HG03378 (cell line): ENCODE measurements at regions not wholly inside any gene's neighbourhood (a gene's known extent, or its start where the extent isn't known, plus 50 kb on each side); places are given as distances from the start of the nearest gene placed in this dataset.
"Not testable (repeated sequence)": the region's sequence is repeated elsewhere in the genome, so short reads cannot be mapped to it uniquely, and the experiment has no call there.

Source experiments
- ATAC-seq: cut with Tn5 transposase; IDR thresholded peaks from one replicate; pipeline ENCODE4 v1.9.1; 2021; ENCODE audit warnings: mild to moderate bottlenecking, moderate library complexity; ENCODE audit not compliant: unreplicated experiment

GRCh38 chr3:162369306-162369705 lies 872.7 kb downstream of the OTOL1 start:
- ATAC-seq: no peak

- ATAC-seq: no peak
Observed at GRCh38 chr3:162370141-162370540, 873.5 kb downstream of the OTOL1 start.

GRCh38 chr3:162376761-162377160 lies 880.2 kb downstream of the OTOL1 start:
- ATAC-seq: no peak

- no peak for ATAC-seq
Observed at GRCh38 chr3:162377608-162378007, 881.0 kb downstream of the OTOL1 start.

- no peak for ATAC-seq
Observed at GRCh38 chr3:162385387-162385786, 888.8 kb downstream of the OTOL1 start.

GRCh38 chr3:162390891-162391290 lies 894.3 kb downstream of the OTOL1 start:
- no peak for ATAC-seq

- no peak for ATAC-seq
Observed at GRCh38 chr3:162391301-162391700, 894.7 kb downstream of the OTOL1 start.

GRCh38 chr3:162395496-162395895 lies 898.9 kb downstream of the OTOL1 start:
- ATAC-seq: no peak

GRCh38 chr3:162398554-162398953 lies 901.9 kb downstream of the OTOL1 start:
- no peak for ATAC-seq

- no peak for ATAC-seq
Observed at GRCh38 chr3:162400697-162401096, 904.1 kb downstream of the OTOL1 start.

GRCh38 chr3:162411556-162411955 lies 914.9 kb downstream of the OTOL1 start:
- not testable (repeated sequence) for ATAC-seq

GRCh38 chr3:162421721-162422120 lies 925.1 kb downstream of the OTOL1 start:
- no peak for ATAC-seq

GRCh38 chr3:162428192-162428591 lies 931.6 kb downstream of the OTOL1 start:
- no peak for ATAC-seq

GRCh38 chr3:162435750-162436149 lies 939.1 kb downstream of the OTOL1 start:
- no peak for ATAC-seq

- no peak for ATAC-seq
Observed at GRCh38 chr3:162436826-162437225, 940.2 kb downstream of the OTOL1 start.

- no peak for ATAC-seq
Observed at GRCh38 chr3:162437480-162437879, 940.9 kb downstream of the OTOL1 start.

- ATAC-seq: no peak
Observed at GRCh38 chr3:162441716-162442115, 945.1 kb downstream of the OTOL1 start.

- ATAC-seq: no peak
Observed at GRCh38 chr3:162443376-162443775, 946.8 kb downstream of the OTOL1 start.

GRCh38 chr3:162468791-162469190 lies 972.2 kb downstream of the OTOL1 start:
- ATAC-seq: no peak

- no peak for ATAC-seq
Observed at GRCh38 chr3:162487138-162487537, 990.5 kb downstream of the OTOL1 start.

- no peak for ATAC-seq
Observed at GRCh38 chr3:162489853-162490252, 993.2 kb downstream of the OTOL1 start.

- ATAC-seq: no peak
Observed at GRCh38 chr3:162491952-162492351, 995.3 kb downstream of the OTOL1 start.

GRCh38 chr3:162492446-162493081 lies 996.0 kb downstream of the OTOL1 start:
- ATAC-seq: no peak
